DMS79 (cell line): ENCODE measurements at regions not wholly inside any gene's neighbourhood (a gene's known extent, or its start where the extent isn't known, plus 50 kb on each side); places are given as distances from the start of the nearest gene placed in this dataset.
"Not testable (repeated sequence)": the region's sequence is repeated elsewhere in the genome, so short reads cannot be mapped to it uniquely, and the experiment has no call there.

Source experiments
- DNase-seq: peaks from one replicate; lab custom pipeline; 2025; lab: John Stamatoyannopoulos, UW

DNA sequence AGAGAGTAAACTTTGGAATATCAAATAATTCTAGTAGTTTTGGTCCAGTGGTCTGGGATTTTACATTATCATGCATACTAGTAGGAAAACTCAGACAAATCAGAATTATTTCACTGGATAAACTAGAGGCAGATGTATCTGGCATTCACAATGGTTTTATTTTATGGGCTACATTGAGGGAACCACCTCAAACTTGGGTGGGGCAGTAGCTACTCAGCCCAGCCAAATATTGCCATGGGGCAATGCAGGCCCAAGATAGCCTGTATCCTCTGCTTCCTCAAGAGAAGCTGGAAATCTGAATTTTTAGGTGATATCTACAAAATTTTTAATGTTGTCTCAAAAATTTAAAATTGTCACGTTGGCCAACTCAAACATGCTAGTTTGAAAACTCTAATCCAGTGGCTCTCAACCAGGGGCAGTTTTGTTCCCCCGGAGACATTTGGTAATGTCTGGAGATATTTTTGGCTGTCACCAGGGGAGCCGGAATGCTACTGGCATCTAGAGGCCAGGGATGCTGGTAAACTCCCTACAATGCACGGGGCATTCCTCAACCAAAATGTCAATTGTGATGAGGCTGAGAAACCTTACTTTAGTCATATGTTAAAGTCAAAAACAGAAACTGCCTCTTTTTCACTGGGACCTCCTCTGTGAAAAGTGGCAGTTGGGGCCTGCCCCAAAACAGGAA, 172.8 kb upstream of the SPRED2 start:
- no peak for DNase-seq

GRCh38 chr2:65604246-65604645, 171.8 kb upstream of the SPRED2 start:
- DNase-seq = no peak

GRCh38 chr2:65602603-65603235, 170.3 kb upstream of the SPRED2 start:
- no peak for DNase-seq

DNA sequence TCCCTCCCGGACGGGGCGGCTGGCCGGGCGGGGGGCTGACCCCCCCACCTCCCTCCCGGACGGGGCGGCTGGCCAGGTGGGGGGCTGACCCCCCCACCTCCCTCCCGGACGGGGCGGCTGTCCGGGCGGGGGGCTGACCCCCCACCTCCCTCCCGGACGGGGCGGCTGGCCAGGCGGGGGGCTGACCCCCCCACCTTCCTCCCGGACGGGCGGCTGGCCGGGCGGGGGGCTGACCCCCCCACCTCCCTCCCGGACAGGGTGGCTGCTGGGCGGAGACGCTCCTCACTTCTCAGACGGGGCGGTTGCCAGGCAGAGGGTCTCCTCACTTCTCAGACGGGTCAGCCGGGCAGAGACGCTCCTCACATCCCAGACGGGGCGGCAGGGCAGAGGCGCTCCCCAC, 168.5 kb upstream of the SPRED2 start:
- DNase-seq = not testable (repeated sequence)

DNA sequence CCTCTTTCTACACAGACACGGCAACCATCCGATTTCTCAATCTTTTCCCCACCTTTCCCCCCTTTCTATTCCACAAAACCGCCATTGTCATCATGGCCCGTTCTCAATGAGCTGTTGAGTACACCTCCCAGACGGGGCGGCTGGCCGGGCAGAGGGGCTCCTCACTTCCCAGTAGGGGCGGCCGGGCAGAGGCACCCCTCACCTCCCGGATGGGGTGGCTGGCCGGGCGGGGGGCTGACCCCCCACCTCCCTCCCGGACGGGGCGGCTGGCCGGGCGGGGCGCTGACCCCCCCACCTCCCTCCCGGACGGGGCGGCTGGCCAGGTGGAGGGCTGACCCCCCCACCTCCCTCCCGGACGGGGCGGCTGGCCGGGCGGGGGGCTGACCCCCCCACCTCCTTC, 168.0 kb upstream of the SPRED2 start:
- DNase-seq = not testable (repeated sequence)

GRCh38 chr2:65599693-65600092, 167.3 kb upstream of the SPRED2 start:
- no peak for DNase-seq

DNA sequence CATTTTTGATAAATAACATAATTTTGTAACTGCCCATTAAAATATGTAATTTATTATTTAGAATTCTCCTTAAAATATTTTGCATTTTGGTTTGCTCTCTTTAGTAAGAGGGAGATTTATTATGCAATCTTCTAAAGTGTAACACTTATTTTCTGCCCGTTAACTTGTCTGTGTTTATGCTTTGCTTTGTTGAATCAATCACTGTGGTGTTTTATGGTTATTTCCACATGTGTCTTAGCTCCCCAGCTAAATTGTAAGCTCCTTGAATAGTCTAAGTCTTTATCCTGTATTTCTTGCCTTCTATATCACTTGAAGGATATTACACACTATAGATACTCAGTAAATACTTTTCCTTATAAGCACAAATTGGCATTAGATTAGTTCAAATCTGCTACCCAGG, 166.6 kb upstream of the SPRED2 start:
- DNase-seq = no peak

GRCh38 chr2:65598264-65598663, 165.9 kb upstream of the SPRED2 start:
- DNase-seq = no peak

- DNase-seq = no peak
Measured at GRCh38 chr2:65595630-65596029, 163.2 kb upstream of the SPRED2 start.

DNA sequence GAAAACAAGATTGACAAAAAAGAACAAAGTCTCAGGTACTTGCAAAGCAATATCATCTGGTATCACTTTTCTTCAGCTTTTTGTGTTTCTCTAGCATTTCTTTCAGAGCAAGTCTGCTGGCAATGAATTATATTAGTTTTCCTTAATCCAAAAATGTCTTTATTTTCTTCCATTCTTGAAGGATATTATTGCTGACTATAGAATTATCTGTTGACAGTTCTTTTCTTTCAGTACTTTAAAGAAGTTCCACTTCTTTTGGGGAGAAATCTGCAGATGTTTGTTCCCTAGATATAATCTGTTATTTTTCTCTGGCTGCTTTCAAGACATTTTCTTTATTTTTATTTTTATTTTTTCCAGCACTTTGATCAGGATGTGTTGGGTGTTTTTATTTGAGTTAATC, 161.8 kb upstream of the SPRED2 start:
- DNase-seq = no peak

DNA sequence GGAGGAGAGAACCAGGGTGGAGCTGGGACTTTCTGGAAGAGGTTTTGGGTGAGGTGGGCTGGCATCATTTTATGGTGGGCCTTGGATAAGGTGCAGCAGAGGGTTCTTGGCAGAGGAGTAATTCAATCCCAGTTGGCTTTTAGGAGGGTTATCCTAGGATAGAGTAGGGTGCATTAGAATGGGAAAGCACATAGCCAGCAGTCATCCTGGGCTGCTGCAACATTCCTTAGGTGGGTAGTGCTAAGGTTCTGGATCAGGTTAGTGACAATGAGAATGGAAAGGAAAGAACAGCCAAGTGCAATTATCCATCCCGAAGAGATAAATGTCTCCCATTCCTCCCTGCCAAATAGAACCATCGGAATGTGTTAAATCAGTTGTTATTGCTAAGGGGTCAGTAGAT, 157.3 kb upstream of the SPRED2 start:
- no peak for DNase-seq

GRCh38 chr2:65587779-65588178, 155.4 kb upstream of the SPRED2 start:
- no peak for DNase-seq

- no peak for DNase-seq
Measured at GRCh38 chr2:65586516-65586915, 154.1 kb upstream of the SPRED2 start.

DNA sequence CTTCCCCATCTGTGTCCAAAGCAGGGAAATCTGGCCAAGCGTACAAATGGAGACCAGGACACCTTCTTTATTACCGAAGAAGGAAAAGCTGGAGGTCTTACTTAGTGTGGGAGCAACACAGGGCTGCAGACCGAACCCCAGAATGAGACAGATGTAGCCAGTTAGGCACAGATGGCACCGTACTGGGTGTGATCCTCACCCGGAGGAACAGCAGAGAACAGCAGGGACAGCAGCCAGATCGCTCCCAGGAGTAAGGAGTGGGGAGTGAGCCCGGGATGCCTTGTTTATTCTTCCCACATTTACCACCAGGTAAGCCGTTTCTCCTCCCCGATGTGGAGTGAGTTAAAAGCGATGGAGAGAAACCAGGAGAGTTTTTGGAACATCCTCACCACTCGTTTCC, 150.7 kb upstream of the SPRED2 start:
- no peak for DNase-seq

GRCh38 chr2:65582364-65582763, 150.0 kb upstream of the SPRED2 start:
- DNase-seq = no peak

- peak; percentile 58 for DNase-seq
Measured at GRCh38 chr2:65580824-65581223, 148.4 kb upstream of the SPRED2 start.

GRCh38 chr2:65579506-65580235, 147.3 kb upstream of the SPRED2 start:
- no peak for DNase-seq

DNA sequence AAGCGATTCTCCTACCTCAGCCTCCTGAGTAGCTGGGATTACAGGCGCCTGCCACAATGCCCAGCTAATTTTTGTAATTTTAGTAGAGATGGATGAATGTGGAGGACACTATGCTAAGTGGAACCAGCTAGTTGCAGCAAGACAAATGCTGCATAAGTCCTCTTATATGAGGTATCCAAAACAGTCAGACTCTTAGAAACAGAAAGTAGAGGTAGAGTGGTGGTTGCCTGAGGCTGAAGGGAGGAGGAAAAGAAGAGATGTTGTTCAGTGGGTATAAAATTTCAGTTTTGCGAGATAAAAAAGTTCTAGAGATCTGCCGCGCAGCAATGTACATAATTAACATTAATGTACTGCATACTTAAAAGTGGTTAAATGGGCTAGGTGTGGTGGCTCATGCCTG, 145.3 kb upstream of the SPRED2 start:
- no peak for DNase-seq

GRCh38 chr2:65576861-65577601, 144.6 kb upstream of the SPRED2 start:
- no peak for DNase-seq

- no peak for DNase-seq
Measured at GRCh38 chr2:65576278-65576677, 143.9 kb upstream of the SPRED2 start.

DNA sequence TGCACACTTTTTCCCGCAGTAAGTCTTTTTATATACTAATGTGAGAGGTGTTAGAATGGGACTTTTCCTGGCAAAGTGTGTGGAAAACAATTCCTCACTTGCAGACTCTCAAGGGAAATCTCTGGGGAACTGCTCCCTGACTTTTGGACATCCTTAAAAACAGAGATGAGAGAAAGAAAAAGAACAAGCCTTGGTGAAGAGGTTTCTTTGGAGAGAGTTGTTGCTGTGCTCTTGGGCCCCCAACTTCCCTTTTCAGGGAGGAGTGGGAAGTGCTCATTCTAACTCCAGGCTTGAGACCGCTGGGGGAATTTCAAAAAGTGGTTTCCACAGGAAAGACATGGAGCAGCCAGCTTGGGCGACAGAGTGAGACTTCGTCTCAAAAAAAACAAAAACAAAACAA, 142.6 kb upstream of the SPRED2 start:
- DNase-seq = no peak

DNA sequence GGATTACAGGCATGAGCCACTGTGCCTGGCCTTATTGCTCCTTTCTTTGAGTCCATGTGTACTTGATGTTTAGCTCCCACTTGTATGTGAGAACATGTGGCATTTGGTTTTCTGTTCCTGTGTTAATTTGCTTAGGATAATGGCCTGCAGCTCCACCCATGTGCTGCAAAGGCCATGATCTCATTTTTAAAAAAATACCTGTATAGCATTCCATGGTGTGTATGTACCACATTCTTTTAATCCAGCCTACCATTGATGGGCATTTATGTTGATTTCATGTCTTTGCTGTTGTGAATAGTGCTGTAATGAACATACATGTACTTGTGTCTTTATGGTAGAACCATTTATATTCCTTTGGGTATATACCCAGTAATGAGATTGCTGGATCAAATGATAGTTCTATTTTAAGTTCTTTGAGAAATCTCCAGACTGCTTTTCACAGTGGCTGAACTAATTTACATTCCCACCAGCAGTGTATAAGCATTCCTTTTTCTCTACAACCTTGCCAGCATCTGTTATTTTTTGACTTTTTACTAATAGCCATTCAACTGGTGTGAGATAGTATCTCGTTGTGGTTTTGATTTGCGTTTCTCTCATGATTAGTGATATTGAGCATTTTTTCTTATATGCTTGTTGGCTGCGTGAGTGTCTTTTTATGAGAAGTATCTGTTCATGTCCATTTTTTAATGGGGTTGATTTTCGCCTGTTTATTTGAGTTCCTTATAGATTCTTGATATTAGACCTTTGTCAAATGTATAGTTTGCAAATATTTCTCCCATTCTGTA, 136.4 kb upstream of the SPRED2 start:
- not testable (repeated sequence) for DNase-seq
